GM12864 (cell line): ENCODE measurements at regions not wholly inside any gene's neighbourhood (a gene's known extent, or its start where the extent isn't known, plus 50 kb on each side); places are given as distances from the start of the nearest gene placed in this dataset.

Experiments
- DNase-seq: peaks from one replicate; pipeline ENCODE4 v3.0.0-alpha.2; 2011; ENCODE audit warnings: low read depth
- H3K4me3 ChIP-seq: 2 replicates; pipeline ENCODE4 v1.5.1; 2011; ENCODE audit warnings: mild to moderate bottlenecking, low read depth, low read length, control low read depth
- CTCF ChIP-seq: IDR thresholded peaks from 2 replicates; pipeline ENCODE4 v1.5.1; 2011; ENCODE audit warnings: low read depth, mild to moderate bottlenecking, moderate library complexity, low read length, control low read depth, inconsistent platforms; ENCODE audit errors: missing control alignments

- no peak for TF ChIP-seq CTCF
- no peak for DNase-seq
- H3K4me3 ChIP-seq, result no peak overlapping the region
Measured at GRCh38 chr1:67575861-67576260, 109.1 kb upstream of the GADD45A start.

- no peak for DNase-seq
- no peak for TF ChIP-seq CTCF
- H3K4me3 ChIP-seq, result no peak overlapping the region
Measured at GRCh38 chr1:67576474-67576873, 108.5 kb upstream of the GADD45A start.

- no peak for TF ChIP-seq CTCF
- no peak for DNase-seq
- no peak overlapping the region for H3K4me3 ChIP-seq
Measured at GRCh38 chr1:67577646-67578045, 107.4 kb upstream of the GADD45A start.

- TF ChIP-seq CTCF, result no peak
- no peak for DNase-seq
- no peak overlapping the region for H3K4me3 ChIP-seq
Measured at GRCh38 chr1:67578397-67579020, 106.5 kb upstream of the GADD45A start.

- no peak for TF ChIP-seq CTCF
- no peak for DNase-seq
- H3K4me3 ChIP-seq, result no peak overlapping the region
Measured at GRCh38 chr1:67579623-67580394, 105.2 kb upstream of the GADD45A start.

- no peak for DNase-seq
- H3K4me3 ChIP-seq, result no peak overlapping the region
- no peak for TF ChIP-seq CTCF
Measured at GRCh38 chr1:67580691-67581403, 104.2 kb upstream of the GADD45A start.
